ENCODE measurements at regions not wholly inside any gene's neighbourhood (a gene's known extent, or its start where the extent isn't known, plus 50 kb on each side); places are given as distances from the start of the nearest gene placed in this dataset.

DNA sequence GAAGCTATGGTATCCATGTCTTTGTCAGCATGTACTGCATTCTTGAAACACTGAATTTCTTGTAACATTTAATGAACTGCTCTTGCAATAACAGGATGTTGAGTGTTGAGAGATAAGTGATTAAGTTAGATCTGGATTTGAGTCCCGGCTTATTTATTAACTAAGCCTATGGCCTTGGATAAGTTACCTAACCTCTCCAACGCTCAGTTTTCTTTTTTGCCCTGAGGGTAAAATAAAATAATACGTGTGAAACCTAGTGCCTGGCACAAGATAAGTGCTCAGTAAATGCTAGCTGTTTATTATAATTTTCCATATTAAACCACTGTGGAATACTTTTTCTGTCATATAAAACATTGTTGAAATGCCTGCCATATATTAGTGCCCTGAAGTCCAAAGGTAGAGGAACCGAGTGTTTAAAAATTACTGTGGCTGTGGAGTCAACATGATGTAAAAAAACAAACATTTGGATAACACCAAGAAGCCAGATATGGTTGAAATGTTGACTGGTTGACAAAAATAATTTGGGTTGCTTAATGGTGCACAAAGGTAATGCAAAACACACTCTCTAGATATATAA is 58.6 kb upstream of the ALB start:
- TF ChIP-seq, protein P1, sequence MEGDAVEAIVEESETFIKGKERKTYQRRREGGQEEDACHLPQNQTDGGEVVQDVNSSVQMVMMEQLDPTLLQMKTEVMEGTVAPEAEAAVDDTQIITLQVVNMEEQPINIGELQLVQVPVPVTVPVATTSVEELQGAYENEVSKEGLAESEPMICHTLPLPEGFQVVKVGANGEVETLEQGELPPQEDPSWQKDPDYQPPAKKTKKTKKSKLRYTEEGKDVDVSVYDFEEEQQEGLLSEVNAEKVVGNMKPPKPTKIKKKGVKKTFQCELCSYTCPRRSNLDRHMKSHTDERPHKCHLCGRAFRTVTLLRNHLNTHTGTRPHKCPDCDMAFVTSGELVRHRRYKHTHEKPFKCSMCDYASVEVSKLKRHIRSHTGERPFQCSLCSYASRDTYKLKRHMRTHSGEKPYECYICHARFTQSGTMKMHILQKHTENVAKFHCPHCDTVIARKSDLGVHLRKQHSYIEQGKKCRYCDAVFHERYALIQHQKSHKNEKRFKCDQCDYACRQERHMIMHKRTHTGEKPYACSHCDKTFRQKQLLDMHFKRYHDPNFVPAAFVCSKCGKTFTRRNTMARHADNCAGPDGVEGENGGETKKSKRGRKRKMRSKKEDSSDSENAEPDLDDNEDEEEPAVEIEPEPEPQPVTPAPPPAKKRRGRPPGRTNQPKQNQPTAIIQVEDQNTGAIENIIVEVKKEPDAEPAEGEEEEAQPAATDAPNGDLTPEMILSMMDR (IDR thresholded peaks at IDR 0.05; ENCODE audit: low read depth, low read length, poor library complexity, severe bottlenecking) = no peak
- TF ChIP-seq EZH2phosphoT487 (IDR thresholded peaks at IDR 0.05; ENCODE audit: borderline replicate concordance, low read length) = no peak
